ENCODE measurements at regions not wholly inside any gene's neighbourhood (a gene's known extent, or its start where the extent isn't known, plus 50 kb on each side); places are given as distances from the start of the nearest gene placed in this dataset.

GRCh38 chr20:50315586-50316551 lies 125.2 kb downstream of the CEBPB start:
- intact Hi-C loops (cut with DNase I), result no loop called here
- no peak for DNase-seq (ENCODE audit: low spot score)

- no peak for DNase-seq (ENCODE audit: low spot score)
- intact Hi-C loops (cut with DNase I), result no loop called here
Measured at GRCh38 chr20:50317116-50317515, 126.5 kb downstream of the CEBPB start.

- DNase-seq (ENCODE audit: low spot score), result no peak
- intact Hi-C loops (cut with DNase I), result no loop called here
Measured at GRCh38 chr20:50317609-50318008, 127.0 kb downstream of the CEBPB start.

- intact Hi-C loops (cut with DNase I), result no loop called here
- DNase-seq (ENCODE audit: low spot score), result no peak
Measured at GRCh38 chr20:50318710-50319109, 128.1 kb downstream of the CEBPB start.

- DNase-seq (ENCODE audit: low spot score), result no peak
- intact Hi-C loops (cut with DNase I), result no loop called here
Measured at GRCh38 chr20:50320005-50320900, 129.6 kb downstream of the CEBPB start.

GRCh38 chr20:50320901-50321796 lies 130.5 kb downstream of the CEBPB start:
- peak; percentile 96 for DNase-seq (ENCODE audit: low spot score)

GRCh38 chr20:50321797-50322480 lies 131.3 kb downstream of the CEBPB start:
- intact Hi-C loops (cut with DNase I), result no loop called here

More at GRCh38 chr20:50320901-50321796, 130.5 kb downstream of the CEBPB start:
- intact Hi-C loops (cut with DNase I), result no loop called here

GRCh38 chr20:50322703-50323131 lies 132.1 kb downstream of the CEBPB start:
- no peak for DNase-seq (ENCODE audit: low spot score)
- intact Hi-C loops (cut with DNase I), result no loop called here

More at GRCh38 chr20:50321797-50322480, 131.3 kb downstream of the CEBPB start:
- no peak for DNase-seq (ENCODE audit: low spot score)

- DNase-seq (ENCODE audit: low spot score), result no peak
- intact Hi-C loops (cut with DNase I), result no loop called here
Measured at GRCh38 chr20:50323209-50323608, 132.6 kb downstream of the CEBPB start.

- intact Hi-C loops (cut with DNase I), result no loop called here
- no peak for DNase-seq (ENCODE audit: low spot score)
Measured at GRCh38 chr20:50323777-50324775, 133.4 kb downstream of the CEBPB start.

- no peak for DNase-seq (ENCODE audit: low spot score)
- intact Hi-C loops (cut with DNase I), result no loop called here
Measured at GRCh38 chr20:50325215-50325614, 134.6 kb downstream of the CEBPB start.

- no peak for DNase-seq (ENCODE audit: low spot score)
- intact Hi-C loops (cut with DNase I), result no loop called here
Measured at GRCh38 chr20:50325651-50326050, 135.0 kb downstream of the CEBPB start.

- intact Hi-C loops (cut with DNase I), result no loop called here
- DNase-seq (ENCODE audit: low spot score), result no peak
Measured at GRCh38 chr20:50327666-50328065, 137.0 kb downstream of the CEBPB start.

GRCh38 chr20:50328222-50328979 lies 137.8 kb downstream of the CEBPB start:
- intact Hi-C loops (cut with DNase I), result no loop called here
- no peak for DNase-seq (ENCODE audit: low spot score)

GRCh38 chr20:50328996-50329898 lies 138.6 kb downstream of the CEBPB start:
- no peak for DNase-seq (ENCODE audit: low spot score)
- intact Hi-C loops (cut with DNase I), result no loop called here

Data from posterior vena cava (tissue), 2 donors.